GM19452 (cell line): ENCODE measurements at regions not wholly inside any gene's neighbourhood (a gene's known extent, or its start where the extent isn't known, plus 50 kb on each side); places are given as distances from the start of the nearest gene placed in this dataset.
"Not testable (repeated sequence)": the region's sequence is repeated elsewhere in the genome, so short reads cannot be mapped to it uniquely, and the experiment has no call there.

Experiments
- ATAC-seq: cut with Tn5 transposase; IDR thresholded peaks from one replicate; pipeline ENCODE4 v1.9.1; 2021; ENCODE audit not compliant: unreplicated experiment

DNA sequence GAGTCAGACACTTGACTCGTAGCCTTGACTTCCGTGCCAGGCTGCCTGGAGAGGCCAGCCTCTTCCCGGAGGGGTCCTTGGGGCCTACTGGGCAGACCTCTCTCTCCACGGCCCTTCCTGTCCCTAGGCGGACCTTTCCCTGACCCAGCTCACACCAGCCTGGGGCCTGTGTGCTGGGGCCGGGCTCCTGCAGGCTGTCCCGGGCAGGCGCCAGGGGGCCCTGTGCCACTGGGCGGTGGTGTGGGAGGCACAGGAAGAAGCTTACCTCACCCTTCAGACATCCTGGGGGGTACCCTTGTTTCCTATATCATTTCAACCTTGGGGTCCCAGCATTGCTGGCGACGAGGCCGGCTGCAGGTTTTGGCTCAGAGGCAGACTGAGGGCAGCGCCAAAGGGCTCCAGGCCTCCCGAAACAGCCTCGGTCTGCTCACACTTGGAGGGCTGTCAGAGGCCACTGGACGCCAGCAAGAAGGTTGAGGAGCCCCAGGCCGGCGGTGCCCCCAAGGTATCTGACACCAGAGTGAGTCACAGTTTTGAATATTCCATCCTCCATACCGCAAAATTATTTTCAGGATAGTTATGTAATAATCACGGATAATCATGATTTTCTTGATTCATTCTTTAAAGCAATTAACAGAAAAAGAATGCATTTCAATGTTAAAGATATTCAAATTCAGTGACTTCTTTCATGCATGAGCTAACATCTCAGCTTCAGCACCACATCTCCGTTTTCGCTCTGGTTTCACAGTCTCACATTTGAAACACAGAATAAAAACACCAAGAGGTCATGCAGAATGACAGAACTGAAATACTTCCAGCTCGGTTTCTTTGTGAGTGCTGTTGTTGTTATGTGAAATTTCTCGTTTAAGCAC is 3967.6 kb upstream of the TPTE start:
- ATAC-seq, result not testable (repeated sequence)

DNA sequence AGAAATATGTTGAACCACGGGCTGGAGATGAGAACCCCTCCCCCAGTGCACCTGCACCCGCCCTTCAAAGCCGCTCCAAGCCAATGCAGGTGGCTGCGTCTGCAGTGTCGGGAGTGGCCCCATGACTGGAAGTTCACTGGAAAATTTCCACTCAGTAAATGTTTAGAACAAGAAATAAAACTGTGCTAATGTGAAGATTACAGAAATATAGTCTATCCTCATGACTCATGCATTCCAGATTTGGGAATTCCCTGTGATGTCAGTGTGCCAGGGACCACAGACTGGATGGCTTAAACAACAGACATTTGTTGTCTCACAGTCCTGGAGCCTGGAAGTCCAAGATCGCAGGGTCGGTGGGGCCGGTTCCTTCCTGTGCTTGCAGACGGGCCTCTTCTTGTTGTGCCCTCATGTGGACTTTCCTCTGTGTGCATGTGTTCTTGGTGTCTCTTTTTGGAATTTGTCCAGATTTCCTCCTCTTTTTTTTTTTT is 3967.0 kb upstream of the TPTE start:
- not testable (repeated sequence) for ATAC-seq

DNA sequence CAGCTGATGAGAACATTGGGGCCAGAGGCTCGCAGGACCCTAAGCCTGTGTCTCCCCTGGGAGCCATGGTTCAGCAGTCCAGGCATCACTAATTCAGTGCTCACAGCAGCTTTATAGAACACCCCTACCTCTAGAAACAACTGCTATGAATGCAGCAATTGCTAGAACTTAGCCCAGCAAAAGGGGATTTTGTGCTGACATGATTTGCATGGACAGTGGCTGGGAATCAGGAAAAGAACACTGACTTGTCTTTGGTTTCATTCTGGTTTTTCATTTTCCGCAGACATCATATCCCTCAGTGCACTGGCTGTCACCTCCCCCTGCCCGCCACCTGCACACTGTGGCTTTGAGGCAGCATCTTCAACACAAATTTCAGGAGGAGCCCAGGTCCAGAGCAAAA is 3964.9 kb upstream of the TPTE start:
- ATAC-seq, result not testable (repeated sequence)

DNA sequence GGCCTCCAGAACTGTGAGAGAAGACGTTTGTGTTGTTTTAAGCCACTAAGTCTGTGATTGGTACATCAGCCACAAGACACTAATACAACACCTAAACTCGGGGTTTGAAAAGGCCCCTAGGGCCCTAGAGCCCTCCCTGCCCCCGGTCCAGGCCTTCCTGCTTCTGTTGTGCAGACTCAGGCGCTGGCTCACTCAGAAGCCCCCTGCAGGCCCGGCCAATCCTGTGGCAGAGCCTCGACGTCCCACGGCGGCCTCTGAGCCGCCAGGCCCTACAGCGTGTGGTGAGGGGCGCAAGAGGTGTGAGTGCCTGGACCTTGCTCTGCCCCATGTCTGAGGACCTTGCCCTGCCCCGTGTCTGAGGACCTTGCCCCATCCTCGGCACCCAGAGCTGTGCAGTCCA is 3964.0 kb upstream of the TPTE start:
- not testable (repeated sequence) for ATAC-seq

DNA sequence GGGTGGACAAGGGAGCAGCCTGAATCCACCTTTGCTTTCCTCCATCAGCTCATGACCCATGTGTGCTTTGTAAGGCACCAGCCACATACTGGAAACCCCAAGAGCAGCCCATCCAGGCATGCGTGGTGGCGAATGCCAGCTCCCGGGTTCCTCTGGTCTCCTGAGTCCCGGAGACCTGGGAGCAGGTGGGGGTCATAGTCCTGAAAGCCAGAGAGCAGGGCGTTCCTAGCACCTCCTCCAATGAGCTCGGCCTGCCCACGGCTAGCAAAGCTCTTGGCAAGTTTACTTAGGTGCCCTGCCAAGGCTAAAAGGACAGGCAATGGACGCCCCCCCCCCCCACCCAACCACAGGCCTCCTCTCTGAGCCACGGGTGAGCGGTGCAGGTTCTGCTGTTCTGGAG is 3960.2 kb upstream of the TPTE start:
- ATAC-seq, result not testable (repeated sequence)

DNA sequence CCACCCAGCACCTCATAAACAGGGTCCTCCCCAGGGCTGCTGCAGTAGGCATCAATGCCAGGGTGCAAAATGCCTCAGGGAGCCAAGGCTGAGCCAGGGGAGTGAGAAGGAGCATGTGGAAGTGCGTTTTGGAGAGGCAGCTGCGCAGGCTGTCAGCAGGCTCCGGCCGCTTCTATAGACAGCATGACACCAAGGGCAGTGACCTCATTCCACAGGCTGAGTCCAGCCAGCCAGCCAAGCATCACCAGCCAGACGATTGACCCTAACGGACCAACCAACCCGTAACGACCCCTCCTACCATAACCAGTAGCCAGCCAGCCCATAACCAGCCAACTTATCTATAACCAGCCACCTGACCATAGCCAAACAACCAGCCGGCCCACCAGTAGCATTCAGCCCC is 3959.8 kb upstream of the TPTE start:
- ATAC-seq, result not testable (repeated sequence)

DNA sequence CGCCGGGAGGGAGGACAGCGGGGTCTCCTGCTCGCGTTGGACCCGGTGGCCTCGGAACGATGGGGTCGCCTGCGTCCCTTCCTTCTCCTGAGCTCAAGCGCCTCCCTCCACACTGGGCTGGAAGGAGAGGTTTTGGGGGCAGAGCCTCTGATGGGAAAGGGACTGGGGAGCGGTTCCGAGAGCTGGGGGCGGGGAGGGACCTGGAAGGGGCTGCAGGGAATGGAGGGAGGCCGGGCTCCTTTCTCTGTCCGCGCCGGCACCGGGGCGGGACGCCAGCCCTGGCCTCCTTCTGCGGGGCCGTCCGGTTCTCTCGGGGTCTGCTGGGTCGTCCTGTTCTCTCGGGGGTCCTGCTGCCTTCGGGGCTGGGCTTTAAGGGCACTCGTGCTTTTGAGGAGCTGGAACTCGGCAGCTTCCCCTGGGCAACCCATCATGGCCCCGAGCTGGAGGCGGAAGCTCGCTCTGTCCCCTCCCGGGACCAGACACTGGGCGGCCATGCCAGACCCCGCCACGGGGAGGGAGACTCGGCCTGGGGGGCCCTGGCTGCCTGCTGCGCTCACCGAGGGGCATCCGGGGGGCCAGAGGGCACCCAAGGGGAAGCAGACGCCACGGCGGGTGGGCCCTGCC is 3956.7 kb upstream of the TPTE start:
- not testable (repeated sequence) for ATAC-seq

DNA sequence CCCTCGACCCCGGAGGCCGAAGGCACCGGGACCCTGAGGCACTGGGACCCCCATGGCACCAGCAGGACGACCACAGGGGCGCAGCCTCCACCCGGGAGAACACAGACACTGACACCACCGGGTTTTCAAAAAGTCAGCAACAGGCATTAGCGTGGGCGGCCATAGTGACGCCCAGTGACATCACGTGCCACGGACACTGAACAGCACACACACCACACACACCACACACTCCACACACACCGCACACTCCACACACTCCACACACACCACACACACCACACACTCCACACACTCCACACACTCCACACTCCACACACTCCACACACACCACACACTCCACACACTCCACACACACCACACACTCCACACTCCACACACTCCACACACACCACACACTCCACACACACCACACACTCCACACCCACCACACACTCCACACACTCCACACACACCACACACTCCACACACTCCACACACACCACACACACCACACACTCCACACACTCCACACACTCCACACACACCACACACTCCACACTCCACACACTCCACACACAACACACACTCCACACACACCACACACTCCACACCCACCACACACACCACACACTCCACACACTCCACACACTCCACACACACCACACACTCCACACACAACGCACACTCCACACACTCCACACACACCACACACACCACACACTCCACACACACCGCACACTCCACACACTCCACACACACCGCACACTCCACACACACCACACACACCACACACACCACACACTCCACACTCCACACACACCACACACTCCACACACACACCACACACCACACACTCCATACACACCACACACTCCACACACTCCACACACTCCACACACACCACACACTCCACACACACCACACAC is 3955.9 kb upstream of the TPTE start:
- not testable (repeated sequence) for ATAC-seq

DNA sequence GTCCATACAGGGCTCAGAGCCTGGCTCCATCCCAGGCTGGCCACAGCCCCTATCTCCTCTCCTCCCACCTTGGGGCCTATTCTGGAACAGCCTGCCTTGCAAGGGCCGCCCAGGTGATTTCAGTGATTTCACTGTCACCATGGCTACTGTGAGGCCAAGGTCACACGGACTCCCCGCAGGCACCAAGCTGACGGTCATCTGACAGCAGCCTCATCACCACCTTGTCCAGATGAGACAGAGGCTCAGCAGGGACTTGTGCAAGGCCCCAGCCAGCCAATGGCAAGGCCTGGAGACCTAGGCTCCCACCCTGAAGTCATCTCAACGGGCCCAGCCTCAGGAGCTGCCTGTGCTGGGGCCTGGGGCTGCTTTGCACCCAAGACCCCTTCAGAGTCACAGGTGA is 3953.8 kb upstream of the TPTE start:
- not testable (repeated sequence) for ATAC-seq

DNA sequence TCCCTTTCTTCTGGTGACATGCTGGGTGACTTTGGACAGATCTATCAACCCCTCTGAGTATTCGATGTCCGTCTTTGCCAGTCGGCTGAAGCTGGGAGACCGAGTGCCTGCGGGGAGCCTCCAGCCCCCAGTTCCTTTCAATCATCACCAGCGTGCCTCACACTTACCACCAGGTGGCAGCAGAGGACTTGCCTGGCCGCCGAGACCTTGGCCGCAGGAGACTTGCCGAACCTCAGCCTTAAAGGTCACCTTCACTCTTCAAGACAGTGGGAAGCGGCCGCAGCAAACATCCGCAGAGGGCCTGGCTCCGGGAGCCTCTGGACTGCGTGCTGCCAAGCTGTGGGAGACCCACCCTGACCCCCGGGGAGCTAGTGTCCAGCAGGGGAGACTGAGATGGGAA is 3952.2 kb upstream of the TPTE start:
- not testable (repeated sequence) for ATAC-seq

DNA sequence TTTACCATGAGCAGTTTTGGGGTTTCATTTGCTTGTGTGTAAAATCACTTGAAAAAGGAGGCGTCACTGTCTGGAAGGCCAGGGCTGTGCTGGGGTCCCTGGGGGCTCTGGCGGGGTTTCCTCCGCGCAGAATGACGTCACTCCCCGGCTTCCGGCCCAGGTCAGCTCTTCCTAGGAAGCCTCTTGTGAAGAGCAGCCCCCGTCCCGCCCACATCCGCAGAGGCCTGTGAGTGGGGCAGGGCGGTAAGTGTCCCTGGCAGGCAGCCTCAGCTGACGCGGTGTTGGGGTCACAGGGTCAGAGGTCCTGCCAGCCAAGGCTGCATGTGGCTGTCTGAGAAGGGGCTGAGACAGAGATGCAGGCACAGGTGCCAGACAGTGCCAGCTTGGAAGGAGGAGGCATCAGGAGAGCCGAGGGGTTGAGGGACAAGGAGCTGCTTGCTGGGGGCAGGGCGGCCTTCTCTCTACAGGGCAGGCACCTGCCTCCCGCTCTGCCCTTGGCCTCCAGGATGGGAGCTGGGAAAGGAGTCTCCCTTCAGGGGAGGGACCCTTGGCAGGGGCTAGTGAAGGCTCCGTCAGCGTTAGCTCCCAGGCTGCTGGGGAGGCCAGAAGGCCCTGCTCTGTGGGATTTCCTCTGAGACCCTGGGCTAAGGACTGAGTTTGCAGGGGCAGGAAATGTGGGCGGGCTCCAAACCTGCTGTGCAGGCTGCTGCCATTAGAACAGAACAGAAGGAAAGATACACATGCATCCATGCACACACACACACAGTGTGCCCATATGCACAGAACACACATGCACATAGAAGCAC is 3951.6 kb upstream of the TPTE start:
- not testable (repeated sequence) for ATAC-seq

DNA sequence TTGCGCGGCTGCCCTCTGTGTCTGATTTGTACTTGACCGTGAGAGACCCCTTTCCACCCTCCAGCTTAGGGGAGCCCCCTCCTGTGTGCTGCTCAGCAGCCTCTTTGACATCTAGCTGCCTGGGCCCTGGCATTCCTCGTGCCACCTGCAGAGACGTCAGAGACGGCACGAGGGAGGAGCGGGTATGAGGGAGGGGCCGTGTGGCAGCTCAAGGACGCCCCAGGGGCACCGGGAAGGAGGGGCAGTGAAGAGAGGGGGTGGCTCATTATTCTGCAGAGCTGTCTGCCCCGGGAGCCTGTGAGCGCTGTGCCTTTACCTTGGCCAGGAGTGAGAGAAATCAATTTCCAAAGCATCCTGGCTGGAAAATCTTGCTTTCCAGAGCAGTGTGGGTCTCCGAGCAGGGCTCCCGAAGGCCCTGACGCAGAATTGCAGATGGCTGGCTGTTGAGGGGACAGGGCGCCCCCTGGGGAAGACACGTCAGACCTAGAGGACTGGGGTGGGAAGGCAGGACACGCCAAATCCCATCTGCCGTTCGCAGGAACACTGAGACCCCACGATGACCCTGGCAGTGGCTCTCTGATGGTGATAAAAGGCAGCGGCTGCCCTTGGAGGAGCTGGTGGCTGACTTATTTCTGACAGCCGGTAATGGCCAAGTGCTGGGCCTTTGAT is 3950.5 kb upstream of the TPTE start:
- ATAC-seq, result not testable (repeated sequence)

DNA sequence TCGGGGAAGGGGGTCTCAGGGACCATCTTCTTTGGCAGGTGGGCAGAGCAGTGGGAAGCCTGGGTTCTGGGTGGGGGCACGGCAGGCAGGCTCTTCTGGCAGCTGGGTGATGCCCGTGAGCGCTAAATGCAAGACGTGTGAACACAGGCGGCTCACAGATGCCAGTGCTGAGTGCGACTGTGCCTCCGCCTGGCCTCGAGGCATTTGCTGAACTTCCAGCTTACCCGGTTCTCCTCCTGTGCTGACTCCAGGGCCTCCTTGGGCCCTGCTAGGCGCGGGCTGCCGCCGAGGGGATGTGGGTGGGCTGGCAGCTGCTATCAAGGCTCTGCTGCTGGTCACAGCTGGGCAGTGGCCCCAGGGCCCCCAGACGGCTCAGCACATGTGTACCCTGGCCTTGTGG is 3947.8 kb upstream of the TPTE start:
- not testable (repeated sequence) for ATAC-seq

DNA sequence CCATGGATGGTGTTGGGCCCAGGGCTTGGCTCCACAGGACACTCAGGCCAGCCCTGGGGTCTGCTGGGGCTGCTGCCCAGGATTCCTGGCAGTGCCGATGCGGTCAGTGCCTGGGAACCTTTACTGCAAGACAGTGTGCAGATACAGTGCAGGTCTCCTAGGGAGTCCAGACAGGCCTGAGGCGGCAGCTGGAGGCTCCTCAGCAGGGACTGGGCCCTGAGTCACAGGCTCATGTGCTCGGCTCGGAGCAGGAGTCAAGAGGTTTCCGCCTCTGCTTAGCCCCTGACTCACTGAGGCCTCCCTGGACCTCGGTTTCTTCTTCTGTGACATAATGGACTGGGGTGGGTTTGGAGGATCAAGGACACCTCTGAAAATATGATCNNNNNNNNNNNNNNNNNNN is 3941.6 kb upstream of the TPTE start:
- ATAC-seq, result not testable (repeated sequence)
